ENCODE measurements at regions not wholly inside any gene's neighbourhood (a gene's known extent, or its start where the extent isn't known, plus 50 kb on each side); places are given as distances from the start of the nearest gene placed in this dataset.

DNA sequence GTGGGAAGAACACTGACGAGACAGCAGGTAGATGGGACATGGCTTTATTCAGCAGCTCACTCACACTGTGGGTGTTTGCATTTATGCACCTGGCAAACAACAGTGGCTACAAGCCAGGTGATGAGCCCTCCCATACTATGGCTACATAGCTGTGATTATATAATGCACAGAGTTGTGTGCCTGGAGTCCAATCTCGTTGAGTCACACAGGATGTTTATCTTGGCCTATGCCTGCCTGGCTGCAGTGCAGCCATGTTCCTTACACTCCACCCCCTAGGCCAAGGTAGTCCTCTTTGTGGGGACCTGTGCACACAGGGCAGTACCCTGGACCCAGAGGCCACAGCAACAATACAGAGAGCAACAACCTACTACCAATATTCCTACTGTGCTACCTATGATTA, 1643.8 kb downstream of the MRPL39 start:
- TF ChIP-seq, protein P1, sequence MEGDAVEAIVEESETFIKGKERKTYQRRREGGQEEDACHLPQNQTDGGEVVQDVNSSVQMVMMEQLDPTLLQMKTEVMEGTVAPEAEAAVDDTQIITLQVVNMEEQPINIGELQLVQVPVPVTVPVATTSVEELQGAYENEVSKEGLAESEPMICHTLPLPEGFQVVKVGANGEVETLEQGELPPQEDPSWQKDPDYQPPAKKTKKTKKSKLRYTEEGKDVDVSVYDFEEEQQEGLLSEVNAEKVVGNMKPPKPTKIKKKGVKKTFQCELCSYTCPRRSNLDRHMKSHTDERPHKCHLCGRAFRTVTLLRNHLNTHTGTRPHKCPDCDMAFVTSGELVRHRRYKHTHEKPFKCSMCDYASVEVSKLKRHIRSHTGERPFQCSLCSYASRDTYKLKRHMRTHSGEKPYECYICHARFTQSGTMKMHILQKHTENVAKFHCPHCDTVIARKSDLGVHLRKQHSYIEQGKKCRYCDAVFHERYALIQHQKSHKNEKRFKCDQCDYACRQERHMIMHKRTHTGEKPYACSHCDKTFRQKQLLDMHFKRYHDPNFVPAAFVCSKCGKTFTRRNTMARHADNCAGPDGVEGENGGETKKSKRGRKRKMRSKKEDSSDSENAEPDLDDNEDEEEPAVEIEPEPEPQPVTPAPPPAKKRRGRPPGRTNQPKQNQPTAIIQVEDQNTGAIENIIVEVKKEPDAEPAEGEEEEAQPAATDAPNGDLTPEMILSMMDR (tag by site-specific recombination; IDR thresholded peaks at IDR 0.05) = no peak
- TF ChIP-seq, protein P2, sequence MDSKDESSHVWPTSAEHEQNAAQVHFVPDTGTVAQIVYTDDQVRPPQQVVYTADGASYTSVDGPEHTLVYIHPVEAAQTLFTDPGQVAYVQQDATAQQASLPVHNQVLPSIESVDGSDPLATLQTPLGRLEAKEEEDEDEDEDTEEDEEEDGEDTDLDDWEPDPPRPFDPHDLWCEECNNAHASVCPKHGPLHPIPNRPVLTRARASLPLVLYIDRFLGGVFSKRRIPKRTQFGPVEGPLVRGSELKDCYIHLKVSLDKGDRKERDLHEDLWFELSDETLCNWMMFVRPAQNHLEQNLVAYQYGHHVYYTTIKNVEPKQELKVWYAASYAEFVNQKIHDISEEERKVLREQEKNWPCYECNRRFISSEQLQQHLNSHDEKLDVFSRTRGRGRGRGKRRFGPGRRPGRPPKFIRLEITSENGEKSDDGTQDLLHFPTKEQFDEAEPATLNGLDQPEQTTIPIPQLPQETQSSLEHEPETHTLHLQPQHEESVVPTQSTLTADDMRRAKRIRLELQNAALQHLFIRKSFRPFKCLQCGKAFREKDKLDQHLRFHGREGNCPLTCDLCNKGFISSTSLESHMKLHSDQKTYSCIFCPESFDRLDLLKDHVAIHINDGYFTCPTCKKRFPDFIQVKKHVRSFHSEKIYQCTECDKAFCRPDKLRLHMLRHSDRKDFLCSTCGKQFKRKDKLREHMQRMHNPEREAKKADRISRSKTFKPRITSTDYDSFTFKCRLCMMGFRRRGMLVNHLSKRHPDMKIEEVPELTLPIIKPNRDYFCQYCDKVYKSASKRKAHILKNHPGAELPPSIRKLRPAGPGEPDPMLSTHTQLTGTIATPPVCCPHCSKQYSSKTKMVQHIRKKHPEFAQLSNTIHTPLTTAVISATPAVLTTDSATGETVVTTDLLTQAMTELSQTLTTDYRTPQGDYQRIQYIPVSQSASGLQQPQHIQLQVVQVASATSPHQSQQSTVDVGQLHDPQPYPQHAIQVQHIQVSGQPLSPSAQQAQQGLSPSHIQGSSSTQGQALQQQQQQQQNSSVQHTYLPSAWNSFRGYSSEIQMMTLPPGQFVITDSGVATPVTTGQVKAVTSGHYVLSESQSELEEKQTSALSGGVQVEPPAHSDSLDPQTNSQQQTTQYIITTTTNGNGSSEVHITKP (tag by site-specific recombination; IDR thresholded peaks at IDR 0.05) = no peak
- TF ChIP-seq, protein P3, sequence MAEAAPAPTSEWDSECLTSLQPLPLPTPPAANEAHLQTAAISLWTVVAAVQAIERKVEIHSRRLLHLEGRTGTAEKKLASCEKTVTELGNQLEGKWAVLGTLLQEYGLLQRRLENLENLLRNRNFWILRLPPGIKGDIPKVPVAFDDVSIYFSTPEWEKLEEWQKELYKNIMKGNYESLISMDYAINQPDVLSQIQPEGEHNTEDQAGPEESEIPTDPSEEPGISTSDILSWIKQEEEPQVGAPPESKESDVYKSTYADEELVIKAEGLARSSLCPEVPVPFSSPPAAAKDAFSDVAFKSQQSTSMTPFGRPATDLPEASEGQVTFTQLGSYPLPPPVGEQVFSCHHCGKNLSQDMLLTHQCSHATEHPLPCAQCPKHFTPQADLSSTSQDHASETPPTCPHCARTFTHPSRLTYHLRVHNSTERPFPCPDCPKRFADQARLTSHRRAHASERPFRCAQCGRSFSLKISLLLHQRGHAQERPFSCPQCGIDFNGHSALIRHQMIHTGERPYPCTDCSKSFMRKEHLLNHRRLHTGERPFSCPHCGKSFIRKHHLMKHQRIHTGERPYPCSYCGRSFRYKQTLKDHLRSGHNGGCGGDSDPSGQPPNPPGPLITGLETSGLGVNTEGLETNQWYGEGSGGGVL (tag by site-specific recombination; IDR thresholded peaks at IDR 0.05) = no peak
- TF ChIP-seq, protein P4, sequence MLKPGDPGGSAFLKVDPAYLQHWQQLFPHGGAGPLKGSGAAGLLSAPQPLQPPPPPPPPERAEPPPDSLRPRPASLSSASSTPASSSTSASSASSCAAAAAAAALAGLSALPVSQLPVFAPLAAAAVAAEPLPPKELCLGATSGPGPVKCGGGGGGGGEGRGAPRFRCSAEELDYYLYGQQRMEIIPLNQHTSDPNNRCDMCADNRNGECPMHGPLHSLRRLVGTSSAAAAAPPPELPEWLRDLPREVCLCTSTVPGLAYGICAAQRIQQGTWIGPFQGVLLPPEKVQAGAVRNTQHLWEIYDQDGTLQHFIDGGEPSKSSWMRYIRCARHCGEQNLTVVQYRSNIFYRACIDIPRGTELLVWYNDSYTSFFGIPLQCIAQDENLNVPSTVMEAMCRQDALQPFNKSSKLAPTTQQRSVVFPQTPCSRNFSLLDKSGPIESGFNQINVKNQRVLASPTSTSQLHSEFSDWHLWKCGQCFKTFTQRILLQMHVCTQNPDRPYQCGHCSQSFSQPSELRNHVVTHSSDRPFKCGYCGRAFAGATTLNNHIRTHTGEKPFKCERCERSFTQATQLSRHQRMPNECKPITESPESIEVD (tag by site-specific recombination; IDR thresholded peaks at IDR 0.05) = no peak
- no peak for TF ChIP-seq ZNF18 (tag by site-specific recombination; IDR thresholded peaks at IDR 0.05)
- no peak for TF ChIP-seq ZNF555 (tag by site-specific recombination; conservative IDR thresholded peaks at IDR 0.05)
- no peak for TF ChIP-seq ZNF776 (tag by site-specific recombination; IDR thresholded peaks at IDR 0.05; ENCODE audit: borderline replicate concordance)
- TF ChIP-seq, protein P5, sequence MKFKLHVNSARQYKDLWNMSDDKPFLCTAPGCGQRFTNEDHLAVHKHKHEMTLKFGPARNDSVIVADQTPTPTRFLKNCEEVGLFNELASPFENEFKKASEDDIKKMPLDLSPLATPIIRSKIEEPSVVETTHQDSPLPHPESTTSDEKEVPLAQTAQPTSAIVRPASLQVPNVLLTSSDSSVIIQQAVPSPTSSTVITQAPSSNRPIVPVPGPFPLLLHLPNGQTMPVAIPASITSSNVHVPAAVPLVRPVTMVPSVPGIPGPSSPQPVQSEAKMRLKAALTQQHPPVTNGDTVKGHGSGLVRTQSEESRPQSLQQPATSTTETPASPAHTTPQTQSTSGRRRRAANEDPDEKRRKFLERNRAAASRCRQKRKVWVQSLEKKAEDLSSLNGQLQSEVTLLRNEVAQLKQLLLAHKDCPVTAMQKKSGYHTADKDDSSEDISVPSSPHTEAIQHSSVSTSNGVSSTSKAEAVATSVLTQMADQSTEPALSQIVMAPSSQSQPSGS (tag by site-specific recombination; IDR thresholded peaks at IDR 0.05; ENCODE audit: low read depth) = no peak
- TF ChIP-seq GLI4 (tag by site-specific recombination; IDR thresholded peaks at IDR 0.05) = no peak
- TF ChIP-seq ZNF768 (tag by site-specific recombination; IDR thresholded peaks at IDR 0.05) = no peak

All from HEK293 (cell line).